Bronchial epithelial cell (primary cell): ENCODE measurements at regions not wholly inside any gene's neighbourhood (a gene's known extent, or its start where the extent isn't known, plus 50 kb on each side); places are given as distances from the start of the nearest gene placed in this dataset.

ENCODE experiments used
- DNase-seq: peaks from one replicate; pipeline ENCODE4 v3.0.0-alpha.2; 2010; ENCODE audit warnings: low read depth
- FAIRE-seq: peaks from 2 replicates; lab custom pipeline; 2011; peaks lifted over from hg19 to GRCh38; lab: Jason Lieb, UNC
- H3K27me3 ChIP-seq: 2 replicates; pipeline ENCODE4 v1.5.1; 2011; ENCODE audit warnings: low read length; ENCODE audit not compliant: control insufficient read depth, insufficient read depth
- H3K36me3 ChIP-seq: 2 replicates; pipeline ENCODE4 v1.5.1; 2011; ENCODE audit warnings: low read length; ENCODE audit not compliant: control insufficient read depth, insufficient read depth
- H3K4me3 ChIP-seq: 2 replicates; pipeline ENCODE4 v1.5.1; 2011; ENCODE audit warnings: mild to moderate bottlenecking, low read depth, low read length, control low read depth
- TF ChIP-seq, protein P1 (sequence below): IDR thresholded peaks from 2 replicates; pipeline ENCODE4 v1.5.1; 2011; ENCODE audit warnings: mild to moderate bottlenecking, moderate library complexity, low read length, control low read depth, inconsistent platforms; ENCODE audit not compliant: insufficient read depth, severe bottlenecking

DNA sequence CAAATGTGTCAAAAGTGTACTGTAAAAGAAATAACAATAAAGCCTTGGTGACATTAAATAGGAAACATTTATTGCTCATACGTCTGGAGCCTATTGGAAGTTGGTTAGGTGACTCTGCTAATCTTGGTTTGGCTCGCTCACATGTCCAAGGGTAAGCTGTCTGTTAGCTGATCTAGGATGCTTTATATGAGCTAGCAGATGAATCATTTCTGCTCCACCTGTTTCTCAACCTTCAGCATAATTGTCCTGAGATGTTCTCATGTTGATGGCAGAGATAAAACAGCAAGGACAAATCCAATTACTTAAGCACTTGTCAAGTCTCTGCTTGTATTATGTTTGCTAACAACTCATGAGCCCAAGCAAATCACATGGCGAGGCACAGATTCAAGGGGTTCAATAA is 56.0 kb upstream of the CD53 start:
- no peaks in the 10 kb centered on the region for H3K27me3 ChIP-seq
- FAIRE-seq (no peak), DNase-seq (peak; percentile 40)

GRCh38 chr1:110811529-110811928 is 61.4 kb upstream of the CD53 start:
- Histone ChIP-seq H3K27me3 (no peaks in the 10 kb centered on the region), H3K4me3 (no peak overlapping the region), H3K36me3 (no peaks in the 10 kb centered on the region)
- TF ChIP-seq, protein P1, sequence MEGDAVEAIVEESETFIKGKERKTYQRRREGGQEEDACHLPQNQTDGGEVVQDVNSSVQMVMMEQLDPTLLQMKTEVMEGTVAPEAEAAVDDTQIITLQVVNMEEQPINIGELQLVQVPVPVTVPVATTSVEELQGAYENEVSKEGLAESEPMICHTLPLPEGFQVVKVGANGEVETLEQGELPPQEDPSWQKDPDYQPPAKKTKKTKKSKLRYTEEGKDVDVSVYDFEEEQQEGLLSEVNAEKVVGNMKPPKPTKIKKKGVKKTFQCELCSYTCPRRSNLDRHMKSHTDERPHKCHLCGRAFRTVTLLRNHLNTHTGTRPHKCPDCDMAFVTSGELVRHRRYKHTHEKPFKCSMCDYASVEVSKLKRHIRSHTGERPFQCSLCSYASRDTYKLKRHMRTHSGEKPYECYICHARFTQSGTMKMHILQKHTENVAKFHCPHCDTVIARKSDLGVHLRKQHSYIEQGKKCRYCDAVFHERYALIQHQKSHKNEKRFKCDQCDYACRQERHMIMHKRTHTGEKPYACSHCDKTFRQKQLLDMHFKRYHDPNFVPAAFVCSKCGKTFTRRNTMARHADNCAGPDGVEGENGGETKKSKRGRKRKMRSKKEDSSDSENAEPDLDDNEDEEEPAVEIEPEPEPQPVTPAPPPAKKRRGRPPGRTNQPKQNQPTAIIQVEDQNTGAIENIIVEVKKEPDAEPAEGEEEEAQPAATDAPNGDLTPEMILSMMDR = no peak
- DNase-seq (no peak), FAIRE-seq (no peak)

More for the DNA sequence above, 56.0 kb upstream of the CD53 start:
- H3K36me3 ChIP-seq = no peaks in the 10 kb centered on the region
- no peak overlapping the region for H3K4me3 ChIP-seq
- TF ChIP-seq, protein P1 = no peak

DNA sequence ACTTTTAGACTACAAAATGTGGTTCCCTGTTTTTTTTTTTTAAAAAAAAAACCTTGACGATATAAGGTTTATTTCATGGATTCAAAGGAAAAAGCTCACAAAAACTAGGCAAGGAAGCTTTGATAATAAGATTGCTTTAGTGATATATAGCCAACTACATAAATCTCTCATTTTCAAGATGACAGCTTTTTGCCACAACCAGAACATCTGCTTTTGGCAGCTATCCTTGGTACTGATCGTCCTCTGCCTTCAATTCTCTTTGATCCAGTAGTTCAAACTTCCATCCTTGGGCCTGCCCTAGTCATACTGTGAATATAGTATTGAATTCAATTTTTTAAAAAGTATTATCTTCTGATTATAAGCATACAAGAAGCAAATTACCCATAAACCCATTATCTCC is 72.9 kb upstream of the CD53 start:
- Histone ChIP-seq H3K36me3 (no peaks in the 10 kb centered on the region), H3K4me3 (no peak overlapping the region), H3K27me3 (no peaks in the 10 kb centered on the region)
- FAIRE-seq (no peak), DNase-seq (no peak)
- TF ChIP-seq, protein P1 = no peak

- peak; percentile 40 for DNase-seq
- H3K36me3 ChIP-seq = no peaks in the 10 kb centered on the region
- H3K4me3 ChIP-seq = no peak overlapping the region
- FAIRE-seq = no peak
- TF ChIP-seq, protein P1 = no peak
- H3K27me3 ChIP-seq = no peaks in the 10 kb centered on the region
Observed at GRCh38 chr1:110798691-110799256, 74.2 kb upstream of the CD53 start.

DNA sequence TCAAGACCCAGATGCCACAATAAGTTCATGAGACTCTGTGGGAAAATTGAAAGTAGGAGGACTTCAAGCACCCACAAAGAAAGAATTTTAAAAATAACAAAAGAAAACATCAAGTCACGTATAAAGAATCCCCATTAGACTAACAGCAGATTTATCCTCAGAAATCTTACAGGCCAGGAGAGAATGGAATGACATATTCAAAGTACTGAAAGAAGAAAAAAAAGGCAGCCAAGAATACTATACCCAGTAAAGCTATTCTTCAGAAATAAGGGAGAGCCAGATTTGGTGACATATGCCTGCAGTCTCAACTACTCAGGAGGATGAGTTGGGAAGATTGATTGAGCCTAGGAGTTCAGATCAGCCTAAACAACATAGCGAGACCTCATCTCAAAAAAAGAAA is 84.3 kb upstream of the CD53 start:
- TF ChIP-seq, protein P1 = no peak
- H3K4me3 ChIP-seq = no peak overlapping the region
- DNase-seq (no peak), FAIRE-seq (no peak)
- H3K27me3 ChIP-seq = no peaks in the 10 kb centered on the region
- no peaks in the 10 kb centered on the region for H3K36me3 ChIP-seq

GRCh38 chr1:110787328-110788071 is 85.4 kb upstream of the CD53 start:
- Histone ChIP-seq H3K4me3 (no peak overlapping the region), H3K36me3 (no peaks in the 10 kb centered on the region), H3K27me3 (no peaks in the 10 kb centered on the region)
- FAIRE-seq (no peak), DNase-seq (no peak)
- TF ChIP-seq, protein P1 = no peak
